GM19240 (cell line): ENCODE measurements at regions not wholly inside any gene's neighbourhood (a gene's known extent, or its start where the extent isn't known, plus 50 kb on each side); places are given as distances from the start of the nearest gene placed in this dataset.
"Not testable (repeated sequence)": the region's sequence is repeated elsewhere in the genome, so short reads cannot be mapped to it uniquely, and the experiment has no call there.

Experiments used
- DNase-seq: peaks from one replicate; pipeline ENCODE4 v3.0.0; 2011; ENCODE audit warnings: low spot score; ENCODE audit not compliant: insufficient read length

- no peak for DNase-seq
Measured at GRCh38 chr15:66961901-66962300, 103.5 kb upstream of the SMAD3 start.

DNA sequence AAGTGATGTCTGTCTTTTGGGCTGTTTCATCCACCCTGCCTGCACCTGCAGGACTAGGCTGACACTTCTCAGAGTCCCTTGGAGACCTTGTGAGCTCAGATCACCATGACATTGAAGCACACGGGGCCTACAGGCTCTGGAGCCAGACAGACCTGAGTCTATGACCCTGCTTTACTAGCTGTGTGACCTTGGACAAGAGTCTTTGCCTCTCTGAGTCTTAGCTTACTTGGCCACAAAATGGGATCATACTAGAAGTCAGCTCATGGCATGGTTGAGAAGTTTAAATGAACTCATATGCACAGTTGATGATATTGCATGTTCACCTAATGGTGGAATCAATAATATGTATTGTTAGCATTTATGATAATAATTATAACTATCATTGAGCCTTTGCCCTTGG is 102.9 kb upstream of the SMAD3 start:
- no peak for DNase-seq

DNA sequence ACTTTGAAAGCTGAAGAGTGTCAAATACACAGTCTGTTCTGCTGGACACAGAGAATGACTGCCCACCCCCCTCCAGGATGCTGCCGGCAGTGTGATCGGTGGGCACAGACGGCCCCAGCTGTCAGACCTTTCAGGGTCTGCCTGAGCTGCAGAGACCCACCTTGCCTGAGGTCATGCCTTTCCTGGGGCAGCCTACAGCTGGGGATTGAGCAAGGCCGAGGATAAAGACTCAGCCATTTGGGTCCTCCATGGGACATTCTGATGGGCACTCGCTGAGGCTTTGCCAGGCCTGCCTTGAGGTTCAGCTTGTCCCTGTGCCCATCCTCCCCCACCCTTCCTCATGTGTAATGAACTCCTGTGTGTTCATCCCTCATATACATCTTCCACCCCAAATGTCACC is 102.3 kb upstream of the SMAD3 start:
- no peak for DNase-seq

GRCh38 chr15:66963710-66964109 is 101.7 kb upstream of the SMAD3 start:
- no peak for DNase-seq

DNA sequence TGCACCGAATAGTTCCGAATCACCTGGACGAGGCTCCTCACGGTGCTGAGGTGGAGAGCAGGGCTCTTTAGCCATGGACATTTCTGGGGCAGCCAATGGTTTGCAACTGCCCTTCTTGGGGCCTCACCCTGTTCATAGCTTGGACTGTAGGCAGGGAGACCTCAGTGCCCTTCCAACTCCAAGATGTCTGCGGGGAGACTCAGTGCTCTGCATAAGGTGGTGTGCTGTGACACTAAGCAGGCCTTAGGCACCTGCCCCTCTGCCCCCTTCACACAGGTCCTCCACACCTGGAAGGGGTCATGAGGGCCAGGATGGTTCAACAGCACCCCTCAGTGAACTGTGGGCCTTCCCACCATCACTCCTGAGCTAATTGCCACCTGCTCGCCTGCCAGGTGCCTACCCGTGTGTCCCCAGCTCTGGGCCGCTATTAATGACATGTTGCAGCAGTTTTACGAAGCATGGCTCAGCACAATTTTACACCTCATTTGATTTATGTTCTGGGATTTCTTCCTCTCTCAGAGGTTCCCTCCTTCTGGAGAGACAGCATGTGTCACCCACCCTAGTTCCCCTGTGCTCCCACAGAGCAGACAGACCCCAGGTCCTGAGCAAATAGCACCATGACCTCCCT is 101.2 kb upstream of the SMAD3 start:
- DNase-seq = no peak

DNA sequence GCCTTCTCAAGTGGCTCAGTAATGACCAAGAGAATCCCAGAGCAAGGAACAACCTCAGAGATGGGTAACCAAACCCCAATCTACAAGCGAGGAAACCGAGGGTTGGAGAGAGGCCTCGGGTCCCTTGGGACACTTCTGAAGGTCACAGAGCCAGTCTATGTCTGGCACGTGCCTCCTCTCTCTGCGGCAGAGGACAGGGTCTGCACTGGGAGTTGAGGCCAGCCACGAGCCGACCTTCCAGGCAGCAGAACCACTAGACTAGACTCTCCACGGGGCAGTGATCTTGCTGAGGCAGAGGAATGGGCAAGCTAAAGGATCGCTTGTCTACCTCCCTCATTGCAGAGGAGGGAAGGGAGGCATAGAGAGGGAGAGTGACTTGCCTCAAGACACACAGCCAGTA is 100.6 kb upstream of the SMAD3 start:
- no peak for DNase-seq

GRCh38 chr15:66965201-66965900 is 100.1 kb upstream of the SMAD3 start:
- no peak for DNase-seq

DNA sequence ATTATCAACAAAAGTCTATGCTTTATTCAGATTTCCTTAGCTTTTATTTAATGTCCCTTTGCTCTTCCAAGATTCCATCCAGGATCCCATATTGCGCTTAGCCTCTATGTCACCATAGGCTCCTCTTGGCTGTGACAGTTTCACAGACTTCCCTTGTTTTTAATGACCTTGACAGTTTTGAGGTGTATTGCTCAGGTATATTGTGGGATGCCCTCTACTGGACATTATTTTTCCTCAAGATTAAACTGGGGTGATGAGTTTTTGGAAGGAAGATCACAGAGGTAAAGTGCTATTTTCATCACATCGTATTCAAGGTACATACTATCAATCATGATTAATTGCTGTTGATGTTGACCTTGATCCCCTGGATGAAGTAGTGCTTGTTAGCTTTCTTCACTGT is 99.1 kb upstream of the SMAD3 start:
- DNase-seq = no peak

DNA sequence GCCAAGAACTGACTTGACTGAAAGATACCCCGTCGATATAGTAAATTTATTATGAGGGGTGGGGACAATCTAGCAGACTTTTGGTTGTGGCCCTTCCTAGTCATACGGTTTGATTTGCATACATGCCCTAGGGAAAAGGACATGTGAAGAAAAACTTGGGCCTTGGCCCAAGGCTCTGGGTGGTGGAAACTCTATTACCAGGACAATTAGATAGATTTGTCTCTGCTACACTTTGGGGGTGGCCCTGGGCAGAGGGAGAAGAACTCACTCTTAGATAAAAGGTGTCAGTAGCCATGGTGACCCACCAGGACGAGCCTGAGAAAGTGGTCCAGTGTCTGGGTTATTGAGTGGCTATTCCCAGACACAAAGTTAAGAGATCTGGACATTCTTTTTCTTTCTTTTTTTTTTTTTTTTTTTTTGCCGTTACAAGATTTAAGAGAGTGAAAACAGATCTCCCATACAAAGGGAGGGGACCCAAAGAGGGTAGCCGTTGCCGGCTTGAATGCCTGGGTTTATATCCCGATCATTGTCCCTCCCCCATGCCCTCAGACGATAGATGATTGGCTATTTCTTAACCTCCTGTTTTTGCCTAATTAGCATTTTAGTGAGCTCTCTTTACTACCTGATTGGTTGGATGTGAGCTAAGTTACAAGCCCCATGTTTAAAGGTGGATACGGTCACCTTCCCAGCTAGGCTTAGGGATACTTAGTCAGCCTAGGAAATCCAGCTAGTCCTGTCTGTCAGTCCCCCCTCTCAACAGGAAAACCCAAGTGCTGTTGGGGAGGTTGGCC is 96.4 kb upstream of the SMAD3 start:
- no peak for DNase-seq

DNA sequence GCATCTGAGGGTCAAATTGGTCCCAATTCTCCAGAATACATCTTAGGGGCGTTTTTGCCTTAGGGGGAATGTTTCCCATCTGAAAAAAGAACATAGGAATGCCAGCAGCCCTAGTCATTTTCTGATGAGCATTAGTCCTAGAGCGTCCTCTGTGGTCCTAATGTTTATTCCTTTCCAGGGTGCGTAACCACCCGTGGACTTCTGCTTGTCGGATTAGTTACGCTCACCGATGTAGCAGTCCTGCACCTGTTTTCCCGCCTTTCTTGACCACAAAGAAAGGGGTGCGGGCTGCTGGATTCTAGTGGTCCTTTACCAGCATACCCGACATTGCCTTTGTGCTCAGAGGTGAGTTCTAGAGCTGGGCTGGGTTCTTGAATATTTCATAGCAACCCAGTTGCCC is 91.3 kb upstream of the SMAD3 start:
- not testable (repeated sequence) for DNase-seq

GRCh38 chr15:66976106-66976640 is 89.2 kb upstream of the SMAD3 start:
- DNase-seq = not testable (repeated sequence)

DNA sequence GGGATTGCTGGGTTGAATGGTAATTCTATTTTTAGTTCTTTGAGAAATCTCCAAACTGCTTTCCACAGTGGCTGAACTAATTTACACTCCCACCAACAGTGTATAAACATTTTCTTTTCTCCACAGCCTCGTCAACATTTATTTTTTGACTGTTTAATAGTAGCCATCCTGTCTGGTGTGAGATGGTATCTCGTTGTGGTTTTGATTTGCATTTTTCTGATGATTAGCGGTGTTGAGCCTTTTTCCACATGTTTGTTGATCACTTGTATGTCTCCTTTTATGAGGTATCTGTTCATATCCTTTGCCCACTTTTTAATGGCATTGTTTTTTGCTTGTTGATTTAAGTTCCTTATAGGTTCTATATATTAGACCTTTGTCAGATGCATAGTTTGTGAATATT is 85.1 kb upstream of the SMAD3 start:
- not testable (repeated sequence) for DNase-seq

GRCh38 chr15:66981771-66982170 is 83.6 kb upstream of the SMAD3 start:
- DNase-seq = no peak

DNA sequence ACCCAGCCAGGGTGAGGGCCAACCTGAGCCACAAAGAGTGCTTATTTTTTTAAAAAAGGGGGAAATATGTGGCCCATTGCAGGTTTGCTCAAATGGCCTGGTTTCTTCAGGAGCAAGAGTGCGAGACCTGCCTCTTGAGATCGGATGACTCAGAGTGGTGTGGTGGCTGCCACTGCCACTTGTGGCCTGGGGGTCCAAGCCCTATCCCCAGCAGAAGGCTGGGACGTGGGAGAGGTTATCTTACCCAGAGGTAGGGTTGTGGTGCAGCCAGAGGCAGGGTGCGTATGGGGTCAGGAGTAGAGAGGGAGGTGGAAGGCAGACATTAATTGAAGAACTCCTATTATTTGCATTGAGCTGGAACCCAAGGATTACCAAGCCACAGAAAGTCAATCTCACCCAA is 83.2 kb upstream of the SMAD3 start:
- no peak for DNase-seq

DNA sequence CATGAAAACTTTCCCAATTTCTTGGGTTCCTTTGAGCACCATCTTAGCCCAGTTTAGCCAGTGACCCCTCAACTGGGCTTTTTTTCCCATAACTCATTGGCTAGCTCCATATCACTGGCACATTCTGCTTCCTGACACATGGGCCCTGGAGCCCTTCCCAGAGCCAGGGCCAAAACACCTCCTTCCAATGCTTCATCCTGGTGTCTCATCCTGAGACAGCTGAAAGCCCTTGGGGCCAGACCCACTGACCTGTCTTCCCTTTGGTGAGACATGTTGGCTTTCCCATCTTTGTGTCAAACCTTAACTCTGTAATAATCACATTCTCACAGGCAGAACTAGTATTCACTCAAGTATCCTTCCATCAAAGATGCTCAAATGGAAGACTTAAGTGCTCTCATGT is 82.6 kb upstream of the SMAD3 start:
- DNase-seq = no peak

DNA sequence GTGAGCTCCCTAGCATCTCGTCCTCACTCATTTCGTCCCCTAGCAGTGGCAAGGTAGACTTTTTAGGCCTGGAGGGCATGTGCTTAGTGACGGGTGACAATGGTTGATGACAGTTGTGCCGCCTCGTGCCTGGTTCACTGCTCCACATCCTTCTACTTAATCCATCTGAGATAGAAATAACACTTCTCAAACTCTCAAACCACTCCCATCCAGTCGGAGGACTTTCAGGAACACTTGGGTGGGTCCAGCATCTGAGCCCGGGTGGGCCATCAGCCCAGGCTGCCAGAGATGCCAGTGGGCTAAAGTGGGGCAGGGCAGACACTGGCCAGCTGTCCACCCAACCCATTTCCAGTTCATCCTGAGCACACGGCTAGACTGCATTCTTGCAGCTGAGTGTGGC is 79.7 kb upstream of the SMAD3 start:
- no peak for DNase-seq

DNA sequence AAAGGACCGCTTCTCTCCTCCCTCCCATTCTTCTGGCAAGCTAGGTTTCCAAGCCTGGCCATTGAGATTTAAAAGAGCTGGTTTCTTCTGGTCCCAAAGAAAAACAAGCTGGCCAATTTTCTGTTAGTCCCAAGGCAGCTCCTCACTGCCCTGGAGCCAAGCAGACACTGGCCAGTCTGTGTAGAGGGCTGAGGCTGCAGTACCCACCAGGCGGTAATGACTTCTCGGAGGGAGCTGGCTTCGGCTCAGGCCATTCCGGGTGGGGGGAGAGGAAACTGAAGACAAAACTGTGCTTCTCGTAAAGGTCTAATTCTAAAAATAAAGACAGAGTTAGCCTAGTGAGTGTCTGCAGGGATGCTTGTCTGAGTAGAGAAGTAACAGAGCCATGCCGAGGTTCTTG is 78.5 kb upstream of the SMAD3 start:
- no peak for DNase-seq

- DNase-seq = no peak
Measured at GRCh38 chr15:66993090-66993489, 72.3 kb upstream of the SMAD3 start.

DNA sequence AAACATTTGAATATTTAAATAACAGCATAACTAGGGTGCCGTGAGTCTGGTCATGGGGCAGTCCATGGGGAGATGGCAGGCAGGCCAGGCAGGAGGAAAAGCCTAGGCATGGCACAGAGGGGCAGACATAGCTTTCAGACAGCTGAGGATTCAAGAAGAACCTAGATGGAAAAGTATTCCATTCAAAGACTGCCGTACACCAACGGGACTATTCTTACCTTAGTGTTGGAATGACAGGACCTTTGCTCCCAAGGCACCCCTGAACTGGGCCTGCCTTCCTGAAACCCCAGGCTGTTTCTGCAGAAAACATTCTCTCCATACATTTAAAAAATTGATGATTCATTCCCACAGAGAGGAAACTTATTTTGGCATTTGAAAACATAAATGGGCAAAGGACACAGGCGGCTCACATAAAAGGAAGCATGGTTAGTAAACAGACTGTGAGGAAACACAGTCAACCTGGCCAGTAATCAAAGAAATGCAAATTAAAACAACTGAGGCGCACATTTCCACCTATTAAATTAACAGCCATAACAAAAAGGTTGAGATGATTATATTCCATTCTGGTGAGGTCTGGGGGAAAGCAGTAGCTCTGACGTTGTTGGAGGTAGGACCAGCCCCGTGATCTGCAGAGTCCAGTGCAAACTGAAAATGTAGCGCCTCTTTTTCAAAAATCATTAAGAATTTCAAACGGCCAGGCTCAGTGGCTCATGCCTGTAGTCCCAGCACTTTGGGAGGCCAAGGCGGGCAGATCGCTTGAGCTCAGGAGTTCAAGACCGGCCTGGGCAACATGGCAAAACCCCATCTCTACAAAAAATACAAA is 71.3 kb upstream of the SMAD3 start:
- DNase-seq = no peak

GRCh38 chr15:66994927-66995656 is 70.3 kb upstream of the SMAD3 start:
- no peak for DNase-seq

- DNase-seq = no peak
Measured at GRCh38 chr15:66996094-66996493, 69.3 kb upstream of the SMAD3 start.
